ENCODE measurements at regions not wholly inside any gene's neighbourhood (a gene's known extent, or its start where the extent isn't known, plus 50 kb on each side); places are given as distances from the start of the nearest gene placed in this dataset.

- no peak for TF ChIP-seq JAZF1 (CRISPR knock-in tag; IDR thresholded peaks at IDR 0.05)
- TF ChIP-seq CTCF (IDR thresholded peaks at IDR 0.05): no peak
- TF ChIP-seq ZNF121 (CRISPR knock-in tag; IDR thresholded peaks at IDR 0.05): no peak
- no peak for TF ChIP-seq ATF2 (CRISPR knock-in tag; IDR thresholded peaks at IDR 0.05; ENCODE audit: borderline replicate concordance, low read depth)
- no peak for TF ChIP-seq USF1 (CRISPR knock-in tag; IDR thresholded peaks at IDR 0.05)
- no peak for TF ChIP-seq JUN (CRISPR knock-in tag; IDR thresholded peaks at IDR 0.05)
- TF ChIP-seq ZNF232 (CRISPR knock-in tag; IDR thresholded peaks at IDR 0.05): no peak
These were observed 150.4 kb upstream of the CDH19 start for GRCh38 chr18:66754335-66754734.
